Nephron progenitor cell (in vitro differentiated cells): ENCODE measurements at regions not wholly inside any gene's neighbourhood (a gene's known extent, or its start where the extent isn't known, plus 50 kb on each side); places are given as distances from the start of the nearest gene placed in this dataset.

ENCODE experiments used
- DNase-seq: peaks from one replicate; pipeline ENCODE4 v3.0.0; 2021
- H3K27ac Mint-ChIP-seq: 2 replicates; pipeline ENCODE4 v1.8.0; 2021; ENCODE audit warnings: mild to moderate bottlenecking, moderate library complexity, mixed read lengths
- H3K27me3 Mint-ChIP-seq: 2 replicates; pipeline ENCODE4 v1.8.0; 2021; ENCODE audit warnings: mild to moderate bottlenecking, low read depth, mixed read lengths; ENCODE audit not compliant: poor library complexity
- H3K36me3 Mint-ChIP-seq: 2 replicates; pipeline ENCODE4 v1.8.0; 2021; ENCODE audit warnings: low read depth, mixed read lengths
- H3K4me1 Mint-ChIP-seq: 2 replicates; pipeline ENCODE4 v1.8.0; 2021; ENCODE audit warnings: mixed read lengths
- H3K4me3 Mint-ChIP-seq: 2 replicates; pipeline ENCODE4 v1.8.0; 2021; ENCODE audit warnings: mild to moderate bottlenecking, moderate library complexity, mixed read lengths
- H3K9me3 Mint-ChIP-seq: 2 replicates; pipeline ENCODE4 v1.8.0; 2021; ENCODE audit warnings: mild to moderate bottlenecking, moderate library complexity, mixed read lengths
- CTCF ChIP-seq: fragments of 200-600 bp; sonication (generic); IDR thresholded peaks from 2 replicates; pipeline ENCODE4 v1.5.0; 2021; ENCODE audit warnings: antibody characterized with exemption

DNA sequence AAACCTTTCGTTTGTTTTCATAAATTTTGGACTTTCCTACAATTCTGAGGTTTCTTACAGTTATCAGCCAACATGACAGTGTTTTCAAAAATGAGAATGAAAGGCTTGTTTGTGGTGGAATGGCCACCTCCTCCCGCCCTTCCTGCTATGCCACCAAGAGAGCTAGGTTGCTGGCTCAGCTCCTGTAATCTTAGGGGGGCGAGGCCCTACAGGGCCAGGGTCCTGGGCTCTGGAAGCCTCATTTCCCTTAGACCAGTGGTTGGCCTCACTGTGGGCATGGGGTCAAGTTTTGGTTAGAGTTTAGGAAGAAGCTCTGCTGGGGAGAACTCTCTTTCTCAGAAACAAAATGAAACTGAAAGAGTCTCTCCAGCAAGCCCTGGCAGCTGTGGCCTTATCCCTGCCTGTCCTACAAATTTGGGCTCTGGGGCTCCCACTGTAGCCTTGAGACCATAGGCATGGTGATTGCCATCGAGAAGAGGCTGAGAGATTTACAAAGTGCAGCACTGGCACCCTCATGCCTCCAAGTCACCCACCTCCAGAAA, 66.2 kb downstream of the IRX1 start:
- Mint-ChIP-seq H3K36me3 (no peaks in the 10 kb centered on the region), H3K27ac (no peak overlapping the region), H3K4me3 (no peak overlapping the region), H3K9me3 (no peaks in the 10 kb centered on the region), H3K4me1 (peaks cover 5% of the 10 kb centered on the region), H3K27me3 (peaks cover 11% of the 10 kb centered on the region)
- no peak for DNase-seq
- no peak for TF ChIP-seq CTCF

- no peaks in the 10 kb centered on the region for H3K9me3 Mint-ChIP-seq
- H3K4me3 Mint-ChIP-seq = no peak overlapping the region
- no peak for TF ChIP-seq CTCF
- H3K4me1 Mint-ChIP-seq = peaks cover under 1% of the 10 kb centered on the region
- no peak for DNase-seq
- no peaks in the 10 kb centered on the region for H3K36me3 Mint-ChIP-seq
- H3K27me3 Mint-ChIP-seq = peaks cover 14% of the 10 kb centered on the region
- H3K27ac Mint-ChIP-seq = no peak overlapping the region
These were observed 66.7 kb downstream of the IRX1 start for GRCh38 chr5:3662344-3662743.

DNA sequence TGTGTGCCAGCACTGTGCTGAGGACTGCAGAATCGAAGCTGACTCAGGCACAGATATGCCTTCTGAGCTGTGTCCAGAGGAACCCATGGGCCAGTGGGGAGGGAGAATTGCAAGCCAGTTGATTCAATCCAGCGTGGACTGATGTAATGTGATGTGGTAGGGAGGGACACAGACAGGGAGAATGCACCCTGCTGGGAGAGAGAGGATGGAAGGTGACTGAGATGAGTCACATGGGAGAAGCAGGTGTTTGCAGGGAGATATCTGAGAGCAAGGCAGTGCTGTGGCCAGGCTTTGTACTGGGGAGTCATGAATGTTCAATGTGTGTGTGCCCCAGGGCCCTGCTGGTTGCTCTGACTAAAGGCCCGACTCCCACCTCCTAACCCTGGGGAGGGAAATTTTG, 75.7 kb downstream of the IRX1 start:
- Mint-ChIP-seq H3K27me3 (peaks cover 23% of the 10 kb centered on the region), H3K36me3 (no peaks in the 10 kb centered on the region), H3K4me1 (no peaks in the 10 kb centered on the region), H3K4me3 (no peak overlapping the region), H3K27ac (no peak overlapping the region), H3K9me3 (peaks cover 7% of the 10 kb centered on the region)
- no peak for DNase-seq
- TF ChIP-seq CTCF = no peak

DNA sequence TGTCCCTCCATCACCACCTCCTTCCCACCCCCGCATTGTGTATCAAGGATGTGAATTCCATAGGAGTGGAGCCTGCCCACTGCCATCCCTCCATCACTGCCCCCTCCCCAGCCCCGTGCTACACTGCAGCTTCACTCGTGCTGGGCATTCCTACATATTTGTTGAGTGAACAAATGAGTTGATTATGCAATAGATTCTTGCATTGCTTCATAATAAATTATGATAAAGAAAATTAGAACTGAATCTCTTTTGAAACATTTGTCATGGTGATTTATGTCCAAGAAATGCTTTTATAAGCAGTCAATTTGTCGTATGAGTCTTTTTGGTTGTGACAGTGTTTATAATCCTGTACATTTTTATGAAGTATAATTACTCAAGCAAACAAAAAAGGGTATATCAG, 83.2 kb downstream of the IRX1 start:
- no peak for DNase-seq
- no peak for TF ChIP-seq CTCF
- Mint-ChIP-seq H3K27ac (no peak overlapping the region), H3K36me3 (no peaks in the 10 kb centered on the region), H3K27me3 (peaks cover 14% of the 10 kb centered on the region), H3K9me3 (peaks cover 4% of the 10 kb centered on the region), H3K4me1 (no peaks in the 10 kb centered on the region), H3K4me3 (no peak overlapping the region)

- H3K4me1 Mint-ChIP-seq = no peaks in the 10 kb centered on the region
- no peak for DNase-seq
- H3K4me3 Mint-ChIP-seq = no peak overlapping the region
- TF ChIP-seq CTCF = no peak
- H3K9me3 Mint-ChIP-seq = peaks cover 4% of the 10 kb centered on the region
- H3K27ac Mint-ChIP-seq = no peak overlapping the region
- H3K36me3 Mint-ChIP-seq = no peaks in the 10 kb centered on the region
- H3K27me3 Mint-ChIP-seq = peaks cover 11% of the 10 kb centered on the region
These were observed 85.2 kb downstream of the IRX1 start for GRCh38 chr5:3680821-3681220.

DNA sequence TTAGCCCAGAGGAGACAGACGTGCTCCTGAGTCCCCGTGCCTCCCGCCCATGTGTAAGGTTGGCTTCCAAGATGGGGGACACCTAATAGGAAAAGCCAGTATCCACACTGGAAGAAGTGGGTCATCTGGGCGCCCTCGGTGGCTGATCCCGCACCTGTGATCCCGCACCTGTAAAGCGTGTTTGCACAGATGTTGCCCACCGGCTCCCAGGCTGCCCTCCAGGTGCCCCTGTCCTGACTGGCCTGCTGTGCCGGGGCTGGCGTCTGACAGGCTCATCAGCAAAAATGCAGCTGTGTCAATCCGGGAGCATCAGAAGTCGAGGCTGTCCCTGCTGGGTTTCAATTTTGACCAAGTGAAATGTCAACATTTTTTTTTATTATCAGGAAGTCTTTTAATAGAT, 88.5 kb downstream of the IRX1 start:
- TF ChIP-seq CTCF = no peak
- Mint-ChIP-seq H3K9me3 (peaks cover 7% of the 10 kb centered on the region), H3K4me1 (no peaks in the 10 kb centered on the region)

More for the DNA sequence above, 88.5 kb downstream of the IRX1 start:
- DNase-seq = no peak
- Mint-ChIP-seq H3K4me3 (no peak overlapping the region), H3K27me3 (peaks cover 8% of the 10 kb centered on the region), H3K27ac (no peak overlapping the region), H3K36me3 (no peaks in the 10 kb centered on the region)
